ENCODE measurements at regions not wholly inside any gene's neighbourhood (a gene's known extent, or its start where the extent isn't known, plus 50 kb on each side); places are given as distances from the start of the nearest gene placed in this dataset.

DNA sequence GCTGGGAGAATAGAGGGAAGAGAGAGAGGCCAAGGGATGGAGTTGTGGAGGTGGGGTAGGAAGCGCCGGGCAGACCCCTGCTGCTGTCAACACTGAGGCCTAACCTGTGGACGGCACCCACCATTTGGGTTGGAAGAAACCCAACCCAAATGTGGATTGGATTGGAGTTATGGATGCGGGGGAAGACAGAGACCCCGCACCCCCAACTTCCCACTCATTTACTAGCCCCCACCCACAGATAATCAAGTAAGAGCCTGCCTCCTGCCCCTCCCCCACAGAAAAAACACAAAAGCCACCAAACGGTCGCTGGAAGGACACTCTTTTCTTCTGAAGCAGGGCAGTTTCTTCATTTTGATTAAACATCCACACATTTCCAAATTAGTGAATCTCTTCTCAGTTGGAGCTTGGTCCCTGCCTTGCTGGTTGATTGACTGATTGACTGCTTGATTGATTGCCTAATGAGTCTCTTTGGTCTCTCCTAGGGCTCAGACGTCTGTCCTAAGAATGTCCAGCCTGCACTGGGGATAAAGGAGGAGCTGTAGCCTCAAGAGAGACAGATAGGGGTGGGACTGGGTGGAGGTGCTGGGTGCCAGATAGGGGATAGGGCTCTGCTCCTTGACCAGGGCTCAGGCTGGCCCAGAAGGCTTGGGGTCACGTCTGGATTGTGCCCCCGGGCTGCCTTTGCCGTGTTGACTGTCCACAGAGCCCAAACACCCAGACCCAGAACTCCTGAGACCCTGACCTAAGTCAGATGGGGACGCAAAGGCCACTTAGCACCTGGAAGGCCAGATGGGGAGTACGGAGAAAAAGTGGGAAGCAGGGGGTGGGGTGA is 74.9 kb upstream of the FOXP4 start:
- H3K27ac Mint-ChIP-seq = no peak overlapping the region
- DNase-seq = no peak
- H3K36me3 Mint-ChIP-seq (ENCODE audit: low read depth) = no peaks in the 10 kb centered on the region
- H3K4me1 Mint-ChIP-seq = peaks cover 6% of the 10 kb centered on the region
- ChIA-PET POLR2A (no interaction called here), CTCF (no interaction called here)
- H3K4me3 Mint-ChIP-seq = no peak overlapping the region
- H3K9me3 Mint-ChIP-seq = no peaks in the 10 kb centered on the region
- H3K27me3 Mint-ChIP-seq = peaks cover 68% of the 10 kb centered on the region

DNA sequence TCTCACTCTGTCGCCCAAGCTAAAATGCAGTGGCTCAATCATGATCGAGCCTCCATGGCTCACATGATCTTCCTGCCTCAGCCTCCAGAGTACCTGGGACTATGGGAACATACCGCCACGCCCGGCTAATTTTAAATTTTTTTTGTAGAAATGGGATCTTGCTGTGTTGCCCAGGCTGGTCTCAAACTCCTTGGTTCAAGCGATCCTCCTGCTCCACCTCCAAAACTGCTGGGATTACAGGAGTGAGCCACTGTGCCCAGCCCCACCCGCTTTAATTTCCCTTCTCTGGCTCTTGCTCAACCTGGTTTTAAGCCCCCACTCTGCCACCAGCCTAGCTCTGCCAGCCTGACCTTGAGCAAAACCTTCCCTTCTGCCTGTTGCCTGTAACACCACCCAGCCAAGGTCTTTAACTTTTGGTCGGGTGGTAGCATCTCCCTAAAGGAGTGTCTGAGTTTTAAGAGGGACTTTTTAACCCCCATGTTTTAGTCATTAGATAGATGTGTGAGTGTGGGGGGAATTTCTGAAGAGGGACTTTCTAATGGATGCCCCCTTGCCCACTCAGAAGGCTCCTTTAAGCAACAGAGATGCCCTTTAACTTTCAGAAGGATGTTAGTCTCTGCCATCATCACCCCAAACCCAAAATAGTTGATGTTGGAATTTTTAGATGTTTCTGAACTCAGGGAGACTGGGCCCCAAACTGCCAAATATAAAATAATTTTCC is 71.8 kb upstream of the FOXP4 start:
- H3K4me1 Mint-ChIP-seq = peaks cover 6% of the 10 kb centered on the region
- peaks cover 61% of the 10 kb centered on the region for H3K27me3 Mint-ChIP-seq
- CTCF ChIA-PET = no interaction called here
- H3K27ac Mint-ChIP-seq = no peak overlapping the region
- POLR2A ChIA-PET = no interaction called here
- no peaks in the 10 kb centered on the region for H3K36me3 Mint-ChIP-seq (ENCODE audit: low read depth)
- DNase-seq = no peak
- H3K4me3 Mint-ChIP-seq = no peak overlapping the region
- no peaks in the 10 kb centered on the region for H3K9me3 Mint-ChIP-seq

DNA sequence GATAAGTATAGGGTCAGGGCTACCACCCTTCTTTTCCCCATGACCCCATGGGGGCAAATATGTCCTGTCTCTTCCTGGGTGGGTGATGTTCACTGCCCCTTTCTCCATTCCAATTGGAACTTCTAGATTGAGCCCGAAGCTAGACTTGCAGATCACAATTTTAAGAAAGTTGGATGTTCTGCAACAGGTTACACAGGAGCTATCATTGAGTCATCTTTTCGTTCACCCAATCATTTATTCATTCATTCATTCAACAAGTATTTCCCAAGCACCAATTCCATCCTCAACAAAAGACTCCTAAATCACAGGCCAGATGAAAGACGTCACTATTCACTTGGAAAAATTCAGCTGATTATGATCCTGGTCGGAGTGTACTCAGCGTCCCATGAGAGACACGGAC is 71.0 kb upstream of the FOXP4 start:
- no peak overlapping the region for H3K4me3 Mint-ChIP-seq
- no peaks in the 10 kb centered on the region for H3K36me3 Mint-ChIP-seq (ENCODE audit: low read depth)
- DNase-seq = no peak
- no peaks in the 10 kb centered on the region for H3K9me3 Mint-ChIP-seq
- H3K27me3 Mint-ChIP-seq = peaks cover 53% of the 10 kb centered on the region
- H3K4me1 Mint-ChIP-seq = no peaks in the 10 kb centered on the region
- H3K27ac Mint-ChIP-seq = no peak overlapping the region
- ChIA-PET POLR2A (no interaction called here), CTCF (no interaction called here)

DNA sequence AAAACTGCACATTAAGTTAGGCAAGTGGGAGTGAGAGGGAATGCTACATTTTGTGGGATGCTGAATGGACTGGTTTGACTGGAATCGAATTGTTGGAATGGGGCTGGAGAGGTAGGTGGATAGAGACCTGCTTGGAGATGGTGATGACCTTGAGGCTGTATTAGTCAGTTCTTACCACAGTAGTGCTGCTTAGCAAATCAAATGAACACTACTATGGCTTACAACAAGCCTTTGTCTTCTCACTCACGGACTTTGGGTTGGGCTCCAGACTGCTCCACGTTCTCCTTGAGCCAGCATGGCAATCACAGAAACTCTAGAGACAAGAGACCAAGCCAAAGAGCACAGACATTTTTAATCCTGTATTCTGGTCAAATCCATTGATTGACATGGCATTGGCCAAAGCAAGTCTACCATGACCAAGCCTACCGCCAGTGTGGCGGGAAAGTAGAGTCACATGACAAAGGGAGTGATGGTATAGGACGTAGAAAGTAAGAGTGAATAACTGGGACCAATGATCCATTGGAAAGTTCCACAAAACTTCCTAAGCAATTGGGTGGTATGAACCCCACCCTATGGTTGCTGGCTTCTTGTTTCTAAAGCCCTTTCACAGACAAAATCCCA is 70.3 kb upstream of the FOXP4 start:
- ChIA-PET CTCF (no interaction called here), POLR2A (no interaction called here)
- H3K27me3 Mint-ChIP-seq = peaks cover 50% of the 10 kb centered on the region
- H3K4me1 Mint-ChIP-seq = no peaks in the 10 kb centered on the region
- H3K27ac Mint-ChIP-seq = no peak overlapping the region
- no peaks in the 10 kb centered on the region for H3K9me3 Mint-ChIP-seq
- no peaks in the 10 kb centered on the region for H3K36me3 Mint-ChIP-seq (ENCODE audit: low read depth)
- DNase-seq = no peak
- H3K4me3 Mint-ChIP-seq = no peak overlapping the region

DNA sequence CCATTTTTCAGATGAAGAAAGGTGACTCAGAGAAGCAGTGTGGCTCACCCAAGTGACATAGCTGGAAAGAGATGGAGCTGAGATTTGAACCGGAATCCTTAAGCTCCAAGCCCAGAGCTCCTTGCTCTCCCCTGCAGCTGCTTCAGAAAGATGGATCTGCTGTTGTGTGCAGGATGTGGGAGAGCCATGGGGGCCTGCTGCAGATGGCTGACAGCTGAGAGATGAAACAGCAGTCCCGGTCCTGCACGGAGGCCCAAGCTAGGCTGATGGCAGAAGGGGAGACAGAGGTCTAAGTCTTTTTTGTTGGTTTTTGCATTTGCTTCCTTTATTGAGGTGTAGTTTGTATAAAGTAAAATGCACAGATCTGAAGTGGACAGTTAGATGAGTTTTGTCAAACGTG is 69.8 kb upstream of the FOXP4 start:
- Mint-ChIP-seq H3K9me3 (no peaks in the 10 kb centered on the region), H3K27me3 (peaks cover 49% of the 10 kb centered on the region), H3K27ac (no peak overlapping the region), H3K4me3 (no peak overlapping the region), H3K4me1 (no peaks in the 10 kb centered on the region), H3K36me3 (ENCODE audit: low read depth) (no peaks in the 10 kb centered on the region)
- POLR2A ChIA-PET = no interaction called here
- DNase-seq = no peak
- CTCF ChIA-PET = no interaction called here

DNA sequence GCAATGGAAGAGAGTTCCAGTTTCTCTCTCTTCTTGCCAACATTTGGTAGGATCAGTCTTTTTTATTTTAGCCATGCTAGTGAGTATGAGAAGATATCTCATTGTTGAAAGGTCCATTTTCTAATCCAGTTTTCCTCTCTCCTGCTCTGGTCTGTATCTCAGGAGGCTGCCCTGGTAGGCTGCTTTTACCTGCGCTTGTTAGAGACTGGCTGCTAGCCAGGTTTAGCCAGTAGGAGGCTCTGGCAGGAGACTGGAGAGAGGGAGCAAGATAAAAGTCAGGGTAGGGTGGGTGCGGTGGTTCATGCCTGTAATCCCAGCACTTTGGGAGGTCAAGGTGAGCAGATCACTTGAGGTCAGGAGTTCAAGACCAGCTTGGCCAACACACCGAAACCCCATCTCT is 68.6 kb upstream of the FOXP4 start:
- Mint-ChIP-seq H3K27ac (no peak overlapping the region), H3K27me3 (peaks cover 40% of the 10 kb centered on the region), H3K9me3 (no peaks in the 10 kb centered on the region), H3K36me3 (ENCODE audit: low read depth) (no peaks in the 10 kb centered on the region), H3K4me1 (no peaks in the 10 kb centered on the region), H3K4me3 (no peak overlapping the region)
- DNase-seq = no peak
- CTCF ChIA-PET = no interaction called here
- POLR2A ChIA-PET = no interaction called here

DNA sequence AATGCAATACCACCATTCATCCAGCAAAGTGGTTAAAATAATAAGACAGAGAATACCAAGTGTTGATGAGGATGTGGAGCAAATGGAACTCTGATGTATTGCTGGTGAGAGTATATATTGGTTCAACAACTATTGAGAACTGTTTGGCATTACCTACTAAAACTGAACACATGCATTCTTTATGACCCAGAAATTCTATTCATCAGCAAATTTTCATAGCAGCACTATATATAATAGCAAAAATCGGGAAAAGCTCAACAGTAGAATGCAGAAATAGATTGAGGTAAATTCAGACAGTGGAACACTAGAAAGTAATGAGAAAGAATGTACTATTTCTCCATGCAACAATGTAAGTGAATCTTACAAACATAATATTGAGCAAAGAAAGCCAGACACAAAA is 62.2 kb upstream of the FOXP4 start:
- H3K36me3 Mint-ChIP-seq (ENCODE audit: low read depth) = no peaks in the 10 kb centered on the region
- no peaks in the 10 kb centered on the region for H3K4me1 Mint-ChIP-seq
- no peak overlapping the region for H3K27ac Mint-ChIP-seq
- peaks cover 22% of the 10 kb centered on the region for H3K27me3 Mint-ChIP-seq
- no peaks in the 10 kb centered on the region for H3K9me3 Mint-ChIP-seq
- POLR2A ChIA-PET = no interaction called here
- CTCF ChIA-PET = no interaction called here
- DNase-seq = no peak
- no peak overlapping the region for H3K4me3 Mint-ChIP-seq

DNA sequence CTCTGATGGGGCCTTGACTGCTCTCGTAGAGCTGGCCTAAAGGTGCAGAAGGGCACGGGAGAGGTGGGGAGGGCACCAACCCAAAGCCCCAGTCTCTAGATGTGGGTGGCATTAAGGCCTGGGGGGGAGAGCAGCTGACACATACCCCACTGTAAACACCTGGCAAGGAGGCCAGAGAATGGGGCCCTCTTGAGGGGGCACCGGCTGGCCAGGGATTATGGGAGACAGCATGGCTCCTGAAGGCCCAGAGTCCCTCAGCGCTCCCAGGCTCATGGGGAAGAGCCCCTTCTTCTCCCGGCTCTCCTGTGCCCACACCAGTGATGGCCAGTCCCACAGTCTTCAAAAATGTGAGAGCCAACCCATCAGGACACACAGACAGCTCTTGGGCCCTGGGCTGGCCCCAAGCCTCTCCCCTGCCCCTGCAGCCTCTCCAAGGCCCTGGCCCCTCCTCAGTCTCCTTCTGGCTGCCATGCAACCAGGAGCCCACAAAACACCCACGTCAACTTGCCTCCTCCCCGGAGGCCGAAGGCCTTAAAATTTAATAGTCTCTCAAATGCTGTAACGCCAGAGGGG is 58.2 kb upstream of the FOXP4 start:
- Mint-ChIP-seq H3K27ac (no peak overlapping the region), H3K9me3 (no peaks in the 10 kb centered on the region), H3K4me1 (no peaks in the 10 kb centered on the region), H3K27me3 (peaks cover 29% of the 10 kb centered on the region), H3K36me3 (ENCODE audit: low read depth) (no peaks in the 10 kb centered on the region), H3K4me3 (no peak overlapping the region)
- ChIA-PET POLR2A (no interaction called here), CTCF (interaction anchor here (1.2 kb wide), 1 partner anchor 32 kb away, joined by 3 read pairs; no protein-coding TSS in a partner anchor)
- no peak for DNase-seq

DNA sequence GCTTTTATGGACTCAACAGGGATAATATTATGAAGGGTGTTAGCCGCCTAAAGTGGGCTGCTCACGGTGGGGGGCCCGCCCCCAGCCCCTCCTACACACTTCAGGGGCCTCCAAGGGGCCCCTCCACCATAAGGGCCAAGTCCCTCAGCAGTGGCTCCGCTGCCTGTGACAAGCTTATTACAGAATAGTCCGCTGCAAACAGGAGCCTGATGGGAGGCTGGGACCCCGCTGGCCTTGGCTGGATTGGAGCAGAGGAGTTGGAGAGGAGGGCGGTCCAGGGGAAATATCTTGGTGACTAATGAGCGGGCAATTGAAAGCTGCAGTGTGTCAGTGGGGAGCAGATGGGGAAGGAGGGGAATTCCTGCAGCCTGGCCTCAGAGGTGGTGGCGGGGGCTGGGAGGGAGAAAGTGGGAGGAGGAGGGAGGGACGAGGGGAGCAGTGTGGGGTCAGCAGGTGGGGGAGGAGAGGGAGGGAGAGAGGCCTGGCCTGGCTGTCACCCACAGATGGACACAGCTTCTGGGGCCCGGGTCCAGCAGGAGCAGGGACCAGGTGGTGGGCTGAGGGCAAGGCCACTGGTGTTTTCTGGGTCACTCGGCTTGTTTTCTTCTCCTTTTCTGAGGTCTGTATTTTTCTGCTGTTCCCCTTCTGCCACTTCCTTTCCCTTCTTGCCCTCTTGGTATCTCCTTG is 57.6 kb upstream of the FOXP4 start:
- Mint-ChIP-seq H3K4me3 (no peak overlapping the region), H3K27me3 (peaks cover 33% of the 10 kb centered on the region), H3K36me3 (ENCODE audit: low read depth) (no peaks in the 10 kb centered on the region), H3K9me3 (no peaks in the 10 kb centered on the region), H3K4me1 (no peaks in the 10 kb centered on the region), H3K27ac (no peak overlapping the region)
- ChIA-PET POLR2A (no interaction called here), CTCF (interaction anchor here (1.2 kb wide), 1 partner anchor 31 kb away, joined by 3 read pairs; no protein-coding TSS in a partner anchor)
- DNase-seq = no peak

DNA sequence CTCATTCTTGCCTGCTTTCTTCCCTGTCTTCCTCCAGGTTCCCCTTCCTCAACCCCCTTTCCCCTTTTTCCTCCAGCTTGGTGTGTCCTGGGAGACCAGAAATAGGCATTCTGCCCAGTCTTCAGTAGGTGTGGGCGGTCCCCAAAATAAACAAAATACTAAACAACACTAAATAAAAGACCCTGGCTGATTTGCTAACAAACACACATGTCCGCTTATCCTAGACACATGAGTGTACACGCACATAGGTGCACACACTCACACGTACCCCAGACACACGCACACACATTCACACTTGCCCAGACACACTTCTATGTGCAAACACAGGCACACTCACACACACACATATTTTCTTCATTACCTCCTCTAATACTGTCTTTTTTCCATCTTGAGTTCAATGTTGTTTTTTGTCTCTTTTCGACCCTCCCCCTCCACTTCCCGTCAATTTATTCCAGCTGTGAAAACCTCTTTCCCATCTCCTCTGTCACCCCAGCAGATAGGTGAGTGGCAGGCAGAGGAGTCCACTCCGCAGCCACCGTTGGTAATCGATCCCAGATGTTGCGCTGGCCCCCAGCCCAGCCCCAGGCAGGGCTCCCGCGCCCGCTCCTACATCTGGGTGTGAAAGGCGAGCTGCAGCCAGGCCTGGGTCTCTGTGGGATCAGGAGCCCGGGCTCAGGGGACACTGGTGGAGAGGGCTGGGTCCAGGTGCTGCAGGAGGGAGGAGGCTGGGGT is 56.9 kb upstream of the FOXP4 start:
- H3K27ac Mint-ChIP-seq = no peak overlapping the region
- ChIA-PET POLR2A (no interaction called here), CTCF (no interaction called here)
- no peaks in the 10 kb centered on the region for H3K9me3 Mint-ChIP-seq
- H3K4me1 Mint-ChIP-seq = no peaks in the 10 kb centered on the region
- DNase-seq = no peak
- no peaks in the 10 kb centered on the region for H3K36me3 Mint-ChIP-seq (ENCODE audit: low read depth)
- H3K27me3 Mint-ChIP-seq = peaks cover 32% of the 10 kb centered on the region
- no peak overlapping the region for H3K4me3 Mint-ChIP-seq

DNA sequence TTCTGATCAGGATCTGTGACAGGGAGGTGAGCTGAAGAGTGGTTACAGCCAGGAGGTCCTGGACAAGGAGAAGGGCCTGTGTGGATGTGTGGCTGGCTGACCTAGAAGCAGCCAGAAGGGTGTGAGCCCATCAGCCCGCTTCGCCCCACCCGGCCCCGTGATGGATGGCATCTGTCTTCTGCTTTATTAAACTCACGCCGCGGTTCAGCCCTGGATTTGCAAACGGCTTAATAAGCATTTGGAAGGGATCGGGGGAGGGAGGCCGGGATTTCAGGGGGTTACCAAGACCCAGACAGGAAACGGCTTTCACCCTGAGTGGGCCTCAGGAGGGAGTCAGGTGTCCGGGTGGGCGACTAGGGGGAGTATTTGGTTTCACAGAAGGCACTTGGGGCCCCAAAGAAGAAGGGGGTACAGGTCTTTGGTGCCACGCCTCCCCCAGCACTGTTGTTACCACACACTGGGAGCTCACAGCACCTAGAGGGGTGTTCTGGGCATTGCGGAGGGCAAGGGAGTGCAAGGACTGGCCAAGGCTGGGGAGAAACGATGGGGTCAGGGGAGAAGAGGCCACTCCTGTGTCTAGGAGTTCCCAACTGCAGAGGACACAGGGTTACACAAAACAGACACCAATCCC is 53.8 kb upstream of the FOXP4 start:
- CTCF ChIA-PET = no interaction called here
- H3K27ac Mint-ChIP-seq = no peak overlapping the region
- no peak overlapping the region for H3K4me3 Mint-ChIP-seq
- H3K9me3 Mint-ChIP-seq = no peaks in the 10 kb centered on the region
- POLR2A ChIA-PET = no interaction called here
- H3K27me3 Mint-ChIP-seq = peaks cover 37% of the 10 kb centered on the region
- H3K4me1 Mint-ChIP-seq = no peaks in the 10 kb centered on the region
- H3K36me3 Mint-ChIP-seq (ENCODE audit: low read depth) = no peaks in the 10 kb centered on the region
- DNase-seq = no peak
